ENCODE measurements at regions not wholly inside any gene's neighbourhood (a gene's known extent, or its start where the extent isn't known, plus 50 kb on each side); places are given as distances from the start of the nearest gene placed in this dataset.

DNA sequence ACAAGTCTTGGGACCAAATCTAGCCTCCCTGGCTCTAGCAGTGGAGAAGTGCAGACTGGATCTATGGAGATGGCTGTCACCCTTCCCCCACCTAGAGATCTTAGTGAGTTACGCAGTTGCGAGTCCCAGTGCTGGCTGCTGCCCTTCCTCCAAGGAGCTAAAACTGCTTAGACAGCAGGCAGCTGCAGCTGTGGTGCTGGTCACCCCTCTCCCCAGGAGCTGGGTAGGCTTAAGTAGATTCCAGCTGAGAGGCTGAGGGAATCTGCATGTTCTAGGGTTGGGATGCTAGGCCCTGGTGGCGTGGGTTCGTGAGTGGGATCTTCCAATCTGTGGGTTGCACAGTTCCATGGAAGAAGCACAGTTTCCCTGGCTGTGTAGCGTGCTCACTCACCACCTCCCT is 120.2 kb downstream of the SLC35B3 start:
- WGBS (ENCODE audit: insufficient coverage) = 100% methylated on average over 2 of the region's 5 CpGs
- H3K4me1 Mint-ChIP-seq = no peaks in the 10 kb centered on the region
- no peak for DNase-seq
- no peak overlapping the region for H3K27ac ChIP-seq (ENCODE audit: low read depth in 1 of 2, low read length in 2 of 2)
- no peaks in the 10 kb centered on the region for H3K79me2 ChIP-seq (ENCODE audit: insufficient read depth, low read length)
- no peaks in the 10 kb centered on the region for H3K36me3 ChIP-seq (replicated peaks in 1 of 2; ENCODE audit: control insufficient read depth in 1 of 2, insufficient read depth in 2 of 2, low read length in 2 of 2)
- peaks cover 10 to 29% (median 16%) of the 10 kb centered on the region in 7 donors for H3K9me3 Mint-ChIP-seq
- TF ChIP-seq, protein P1, sequence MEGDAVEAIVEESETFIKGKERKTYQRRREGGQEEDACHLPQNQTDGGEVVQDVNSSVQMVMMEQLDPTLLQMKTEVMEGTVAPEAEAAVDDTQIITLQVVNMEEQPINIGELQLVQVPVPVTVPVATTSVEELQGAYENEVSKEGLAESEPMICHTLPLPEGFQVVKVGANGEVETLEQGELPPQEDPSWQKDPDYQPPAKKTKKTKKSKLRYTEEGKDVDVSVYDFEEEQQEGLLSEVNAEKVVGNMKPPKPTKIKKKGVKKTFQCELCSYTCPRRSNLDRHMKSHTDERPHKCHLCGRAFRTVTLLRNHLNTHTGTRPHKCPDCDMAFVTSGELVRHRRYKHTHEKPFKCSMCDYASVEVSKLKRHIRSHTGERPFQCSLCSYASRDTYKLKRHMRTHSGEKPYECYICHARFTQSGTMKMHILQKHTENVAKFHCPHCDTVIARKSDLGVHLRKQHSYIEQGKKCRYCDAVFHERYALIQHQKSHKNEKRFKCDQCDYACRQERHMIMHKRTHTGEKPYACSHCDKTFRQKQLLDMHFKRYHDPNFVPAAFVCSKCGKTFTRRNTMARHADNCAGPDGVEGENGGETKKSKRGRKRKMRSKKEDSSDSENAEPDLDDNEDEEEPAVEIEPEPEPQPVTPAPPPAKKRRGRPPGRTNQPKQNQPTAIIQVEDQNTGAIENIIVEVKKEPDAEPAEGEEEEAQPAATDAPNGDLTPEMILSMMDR (IDR thresholded peaks at IDR 0.05) = no peak
- H3K4me2 ChIP-seq (replicated peaks; ENCODE audit: extremely low read depth, low read length, poor library complexity, severe bottlenecking) = no peak overlapping the region
- no peaks in the 10 kb centered on the region for H3K4me1 ChIP-seq (ENCODE audit: control insufficient read depth in 1 of 2, insufficient read depth in 2 of 2, low read length in 2 of 2)
- no peak overlapping the region for H3K4me3 ChIP-seq (replicated peaks in 1 of 3; ENCODE audit: low read depth in 2 of 3, low read length in 3 of 3)
- H2AFZ ChIP-seq (ENCODE audit: insufficient read depth, low read depth, low read length, poor library complexity, severe bottlenecking) = no peak overlapping the region
- no peaks in the 10 kb centered on the region for H3K27me3 ChIP-seq (ENCODE audit: control insufficient read depth in 2 of 2, insufficient read depth in 2 of 2, low read length in 2 of 2)
- H3K9me3 ChIP-seq (replicated peaks in 1 of 2; ENCODE audit: control insufficient read depth in 1 of 2, insufficient read depth in 1 of 2, low read length in 2 of 2) = peaks cover 6 to 15% of the 10 kb centered on the region in 2 donors
- no peak overlapping the region for H3K9ac ChIP-seq (ENCODE audit: insufficient read depth, low read length, poor library complexity, severe bottlenecking)
- intact Hi-C loops (cut with micrococcal nuclease) = no loop called here
- no peaks in the 10 kb centered on the region for H3K36me3 Mint-ChIP-seq
- H3K27ac Mint-ChIP-seq = no peak overlapping the region
- peaks cover 0 to 4% (median 1%) of the 10 kb centered on the region in 3 donors for H3K27me3 Mint-ChIP-seq (ENCODE audit: low read depth in 3 of 3)
- H3K4me3 Mint-ChIP-seq = no peak overlapping the region
- no peaks in the 10 kb centered on the region for H4K20me1 ChIP-seq (ENCODE audit: insufficient read depth, low read length)

DNA sequence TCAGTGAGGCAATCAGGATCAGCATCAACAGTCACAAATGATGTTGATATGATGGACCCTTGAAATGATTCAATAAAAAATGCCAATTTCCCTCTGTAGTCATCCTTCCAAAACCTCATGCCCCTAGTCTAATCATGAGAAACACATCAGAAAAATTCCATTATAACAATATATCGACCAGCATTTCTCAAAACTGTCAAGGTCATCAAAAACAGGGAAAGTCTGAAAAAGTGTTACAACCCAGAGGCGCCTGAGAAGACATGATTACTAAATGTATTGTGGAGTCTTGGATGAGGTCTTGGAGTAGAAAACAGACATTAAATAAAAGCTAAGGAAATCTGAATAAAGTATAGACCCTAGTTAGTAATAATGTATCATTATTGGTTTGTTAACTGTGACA is 133.8 kb downstream of the SLC35B3 start:
- H3K79me2 ChIP-seq (ENCODE audit: insufficient read depth, low read length) = no peaks in the 10 kb centered on the region
- peaks cover 0 to 6% (median 0%) of the 10 kb centered on the region in 7 donors for H3K9me3 Mint-ChIP-seq
- no peaks in the 10 kb centered on the region for H3K4me1 Mint-ChIP-seq
- H3K27me3 Mint-ChIP-seq (ENCODE audit: low read depth in 3 of 3) = peaks cover 1 to 3% (median 2%) of the 10 kb centered on the region in 3 donors
- 100% methylated on average over 1 of the region's 2 CpGs for WGBS (ENCODE audit: insufficient coverage)
- no peak overlapping the region for H3K4me3 Mint-ChIP-seq
- no peaks in the 10 kb centered on the region for H3K9me3 ChIP-seq (replicated peaks in 1 of 2; ENCODE audit: control insufficient read depth in 1 of 2, insufficient read depth in 1 of 2, low read length in 2 of 2)
- H3K27ac ChIP-seq (ENCODE audit: low read depth in 1 of 2, low read length in 2 of 2) = no peak overlapping the region
- no peak overlapping the region for H3K4me3 ChIP-seq (replicated peaks in 1 of 3; ENCODE audit: low read depth in 2 of 3, low read length in 3 of 3)
- intact Hi-C loops (cut with micrococcal nuclease) = no loop called here
- H3K27me3 ChIP-seq (ENCODE audit: control insufficient read depth in 2 of 2, insufficient read depth in 2 of 2, low read length in 2 of 2) = no peaks in the 10 kb centered on the region
- H3K36me3 ChIP-seq (replicated peaks in 1 of 2; ENCODE audit: control insufficient read depth in 1 of 2, insufficient read depth in 2 of 2, low read length in 2 of 2) = no peaks in the 10 kb centered on the region
- H3K27ac Mint-ChIP-seq = no peak overlapping the region
- no peak for DNase-seq
- TF ChIP-seq, protein P1 (IDR thresholded peaks at IDR 0.05) = no peak
- no peak overlapping the region for H3K9ac ChIP-seq (ENCODE audit: insufficient read depth, low read length, poor library complexity, severe bottlenecking)
- no peaks in the 10 kb centered on the region for H3K36me3 Mint-ChIP-seq
- H3K4me2 ChIP-seq (replicated peaks; ENCODE audit: extremely low read depth, low read length, poor library complexity, severe bottlenecking) = no peak overlapping the region
- no peaks in the 10 kb centered on the region for H4K20me1 ChIP-seq (ENCODE audit: insufficient read depth, low read length)
- no peak overlapping the region for H2AFZ ChIP-seq (ENCODE audit: insufficient read depth, low read depth, low read length, poor library complexity, severe bottlenecking)
- no peaks in the 10 kb centered on the region for H3K4me1 ChIP-seq (ENCODE audit: control insufficient read depth in 1 of 2, insufficient read depth in 2 of 2, low read length in 2 of 2)
